Left lung (tissue), 4 donors: ENCODE measurements at regions not wholly inside any gene's neighbourhood (a gene's known extent, or its start where the extent isn't known, plus 50 kb on each side); places are given as distances from the start of the nearest gene placed in this dataset.
A peak's percentile ranks its signal among the peaks of the same experiment; 100 is the strongest.

Experiments
- ATAC-seq: fragments of 200-7000 bp; cut with Tn5 transposase; one replicate; pipeline ENCODE4 v1.9.1; 2020; ENCODE audit warnings: moderate library complexity
- DNase-seq, 4 donors: peaks; one replicate each; pipeline ENCODE4 v3.0.0-alpha.2; 2013 to 2020
- H3K27ac ChIP-seq, 2 donors: fragments of 200-600 bp; sonication (generic) in 1 of 2; one replicate each; pipeline versions ENCODE4 v1.5.0 to v1.8.0; 2020 to 2021
- H3K27me3 ChIP-seq, 2 donors: fragments of 200-600 bp; sonication (generic) in 1 of 2; one replicate each; pipeline versions ENCODE4 v1.5.0 to v1.8.0; 2020 to 2021
- H3K36me3 ChIP-seq, 2 donors: fragments of 200-600 bp; sonication (generic) in 1 of 2; one replicate each; pipeline versions ENCODE4 v1.5.0 to v1.8.0; 2020 to 2021
- H3K4me1 ChIP-seq, 2 donors: fragments of 200-600 bp; one replicate each; pipeline ENCODE4 v1.8.0; 2021
- H3K4me3 ChIP-seq, 2 donors: fragments of 200-600 bp; sonication (generic) in 1 of 2; one replicate each; pipeline versions ENCODE4 v1.5.0 to v1.8.0; 2020 to 2021; ENCODE audit warnings: mild to moderate bottlenecking in 1 of 2
- H3K9me3 ChIP-seq, 2 donors: fragments of 200-600 bp; sonication (generic) in 1 of 2; one replicate each; pipeline versions ENCODE4 v1.5.0 to v1.8.0; 2020 to 2021
- CTCF ChIP-seq, 2 donors: fragments of 200-600 bp; sonication (generic) in 1 of 2; IDR thresholded peaks; one replicate each; pipeline versions ENCODE4 v1.5.0 to v1.8.0; 2021; ENCODE audit warnings: antibody characterized with exemption in 2 of 2
- intact Hi-C, 2 donors: fragments of 100-400 bp; cut with DNase I; formaldehyde crosslinking; loops; one replicate each; pipeline versions ENCODE4 v1.11.2 to v1.14.2; 2022
- donor health status: DM: no; HTN: yes; CAD: no.
- donor health status: DM: no; HTN: no; CAD: no.

- intact Hi-C loops, result no loop called here
- no peak overlapping the region for H3K27ac ChIP-seq
- ATAC-seq (no peak), DNase-seq (no peak)
- peaks cover 0 to 14% of the 10 kb centered on the region in 2 donors for H3K9me3 ChIP-seq
- H3K27me3 ChIP-seq, result no peaks in the 10 kb centered on the region
- no peak overlapping the region for H3K4me3 ChIP-seq
- no peak for TF ChIP-seq CTCF (IDR thresholded peaks at IDR 0.05)
- no peaks in the 10 kb centered on the region for H3K36me3 ChIP-seq
- H3K4me1 ChIP-seq, result no peaks in the 10 kb centered on the region
These were observed 765.1 kb upstream of the POM121L12 start for GRCh38 chr7:52270301-52270700.

DNA sequence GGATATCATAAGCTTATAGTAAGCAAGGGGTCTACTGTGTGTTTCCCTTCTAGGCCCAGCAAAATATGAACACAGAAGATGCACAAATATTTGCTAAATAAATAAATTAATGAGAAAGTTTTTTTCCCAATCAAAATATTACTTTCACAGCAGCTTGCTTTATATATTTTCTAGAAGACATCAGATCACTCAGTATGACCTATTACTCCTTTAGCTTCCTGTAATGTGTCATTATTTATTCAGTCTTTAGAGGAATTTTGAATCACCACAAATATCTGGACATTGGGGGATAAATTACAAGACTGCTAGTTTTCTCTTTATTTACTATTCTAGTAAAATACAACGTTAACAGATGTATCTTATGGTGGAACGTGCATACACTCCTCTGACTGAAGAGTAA lies 765.8 kb upstream of the POM121L12 start:
- Histone ChIP-seq H3K27me3 (no peaks in the 10 kb centered on the region), H3K4me1 (no peaks in the 10 kb centered on the region), H3K9me3 (peaks cover 0 to 14% of the 10 kb centered on the region in 2 donors), H3K4me3 (no peak overlapping the region), H3K27ac (no peak overlapping the region), H3K36me3 (no peaks in the 10 kb centered on the region)
- DNase-seq (no peak), ATAC-seq (no peak)
- intact Hi-C loops, result no loop called here
- TF ChIP-seq CTCF (IDR thresholded peaks at IDR 0.05), result no peak

GRCh38 chr7:52261057-52261456 lies 774.4 kb upstream of the POM121L12 start:
- DNase-seq, result no peak
- intact Hi-C loops, result no loop called here
- Histone ChIP-seq H3K27ac (no peak overlapping the region), H3K4me3 (no peak overlapping the region), H3K4me1 (no peaks in the 10 kb centered on the region), H3K9me3 (peaks cover 0 to 14% of the 10 kb centered on the region in 2 donors), H3K36me3 (no peaks in the 10 kb centered on the region), H3K27me3 (no peaks in the 10 kb centered on the region)
- peak; percentile 41 for ATAC-seq
- no peak for TF ChIP-seq CTCF (IDR thresholded peaks at IDR 0.05)

- ATAC-seq, result peak; percentile 45
- Histone ChIP-seq H3K4me1 (no peaks in the 10 kb centered on the region), H3K36me3 (no peaks in the 10 kb centered on the region), H3K9me3 (peaks cover 0 to 11% of the 10 kb centered on the region in 2 donors), H3K4me3 (no peak overlapping the region), H3K27me3 (no peaks in the 10 kb centered on the region), H3K27ac (no peak overlapping the region)
- peak in 2 of 4 donors; percentile 15 to 41 for DNase-seq
- TF ChIP-seq CTCF (IDR thresholded peaks at IDR 0.05), result no peak
- intact Hi-C loops, result no loop called here
These were observed 775.3 kb upstream of the POM121L12 start for GRCh38 chr7:52260046-52260665.

- Histone ChIP-seq H3K4me3 (no peak overlapping the region), H3K4me1 (no peaks in the 10 kb centered on the region), H3K9me3 (peaks cover 0 to 4% of the 10 kb centered on the region in 2 donors), H3K36me3 (no peaks in the 10 kb centered on the region), H3K27ac (no peak overlapping the region), H3K27me3 (no peaks in the 10 kb centered on the region)
- intact Hi-C loops, result no loop called here
- DNase-seq, result peak in 2 of 4 donors; percentile 18 to 22
- ATAC-seq, result peak; percentile 77
- TF ChIP-seq CTCF (IDR thresholded peaks at IDR 0.05), result no peak
These were observed 777.5 kb upstream of the POM121L12 start for GRCh38 chr7:52257890-52258289.
